Tibial artery (tissue), 4 donors: ENCODE measurements at regions not wholly inside any gene's neighbourhood (a gene's known extent, or its start where the extent isn't known, plus 50 kb on each side); places are given as distances from the start of the nearest gene placed in this dataset.

Source experiments
- DNase-seq, 2 donors: peaks; one replicate each; pipeline ENCODE4 v3.0.0-alpha.2; 2019
- H3K27ac ChIP-seq, 2 donors: fragments of 200-600 bp; sonication (generic) in 1 of 2; 1 replicate in 1 of 2; 2 replicates in 1 of 2; pipeline ENCODE4 v1.5.1; 2018 to 2019; ENCODE audit warnings: mild to moderate bottlenecking in 1 of 2
- H3K27me3 ChIP-seq, 2 donors: fragments of 200-600 bp; sonication (generic) in 1 of 2; one replicate each; pipeline versions ENCODE4 v1.5.1 to v1.6.0; 2016 to 2019
- H3K36me3 ChIP-seq, 3 donors: fragments of 200-600 bp; sonication (generic) in 2 of 3; one replicate each; pipeline ENCODE4 v1.5.1; 2016 to 2019; ENCODE audit warnings: mild to moderate bottlenecking in 2 of 3
- H3K4me1 ChIP-seq, 4 donors: fragments of 200-600 bp; sonication (generic) in 2 of 4; 1 replicate in 3 of 4; 2 replicates in 1 of 4; pipeline ENCODE4 v1.5.1; 2016 to 2019
- H3K4me3 ChIP-seq, 2 donors: fragments of 200-600 bp; sonication (generic) in 1 of 2; 1 replicate in 1 of 2; 2 replicates in 1 of 2; pipeline ENCODE4 v1.5.1; 2018 to 2019; ENCODE audit warnings: mild to moderate bottlenecking in 2 of 2
- H3K9me3 ChIP-seq, 3 donors: fragments of 200-600 bp; sonication (generic) in 1 of 3; one replicate each; pipeline ENCODE4 v1.5.1; 2016 to 2019
- intact Hi-C: fragments of 100-400 bp; cut with DNase I; formaldehyde crosslinking; loops from one replicate; pipeline ENCODE4 v1.15.0; 2023; ENCODE audit warnings: low total_unique reads
- TF ChIP-seq, protein P1 (sequence below), 2 experiments: fragments of 200-600 bp in 1 of 2; fragments of 450-650 bp in 1 of 2; IDR thresholded peaks; one replicate each; pipeline ENCODE4 v1.5.1; 2017 to 2019; ENCODE audit warnings: antibody characterized with exemption in 2 of 2, mild to moderate bottlenecking in 1 of 2, moderate library complexity in 1 of 2

DNA sequence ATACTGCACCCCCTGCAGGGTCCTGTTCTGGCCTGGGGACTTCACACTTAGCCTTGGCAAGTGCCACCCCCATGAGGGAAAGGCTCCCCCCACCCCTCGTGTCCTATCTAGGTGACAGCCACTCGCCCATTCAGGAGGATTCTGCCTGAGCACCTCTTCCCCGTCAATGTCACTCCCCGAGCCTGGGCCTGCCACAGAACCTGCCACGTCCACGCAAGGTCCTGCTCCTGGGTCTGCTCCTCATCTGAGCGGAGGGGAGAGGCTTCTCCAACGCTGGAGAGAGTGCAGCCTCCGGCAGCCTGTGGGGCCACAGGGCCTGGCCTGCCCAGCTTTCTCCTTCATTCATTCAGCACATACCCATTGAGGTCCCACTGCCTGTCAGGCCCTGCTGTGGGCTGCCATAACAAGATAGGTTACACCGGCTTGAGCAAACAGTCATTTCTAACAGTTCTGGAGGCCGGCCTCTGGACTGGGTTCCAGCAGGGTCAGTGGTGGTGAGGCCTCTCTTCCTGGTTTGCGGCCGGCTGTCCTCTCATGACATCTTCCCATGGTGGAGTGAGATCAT is 92.0 kb upstream of the RET start:
- H3K36me3 ChIP-seq = no peaks in the 10 kb centered on the region
- TF ChIP-seq, protein P1, sequence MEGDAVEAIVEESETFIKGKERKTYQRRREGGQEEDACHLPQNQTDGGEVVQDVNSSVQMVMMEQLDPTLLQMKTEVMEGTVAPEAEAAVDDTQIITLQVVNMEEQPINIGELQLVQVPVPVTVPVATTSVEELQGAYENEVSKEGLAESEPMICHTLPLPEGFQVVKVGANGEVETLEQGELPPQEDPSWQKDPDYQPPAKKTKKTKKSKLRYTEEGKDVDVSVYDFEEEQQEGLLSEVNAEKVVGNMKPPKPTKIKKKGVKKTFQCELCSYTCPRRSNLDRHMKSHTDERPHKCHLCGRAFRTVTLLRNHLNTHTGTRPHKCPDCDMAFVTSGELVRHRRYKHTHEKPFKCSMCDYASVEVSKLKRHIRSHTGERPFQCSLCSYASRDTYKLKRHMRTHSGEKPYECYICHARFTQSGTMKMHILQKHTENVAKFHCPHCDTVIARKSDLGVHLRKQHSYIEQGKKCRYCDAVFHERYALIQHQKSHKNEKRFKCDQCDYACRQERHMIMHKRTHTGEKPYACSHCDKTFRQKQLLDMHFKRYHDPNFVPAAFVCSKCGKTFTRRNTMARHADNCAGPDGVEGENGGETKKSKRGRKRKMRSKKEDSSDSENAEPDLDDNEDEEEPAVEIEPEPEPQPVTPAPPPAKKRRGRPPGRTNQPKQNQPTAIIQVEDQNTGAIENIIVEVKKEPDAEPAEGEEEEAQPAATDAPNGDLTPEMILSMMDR (IDR thresholded peaks at IDR 0.05) = no peak
- no peak overlapping the region for H3K27ac ChIP-seq
- intact Hi-C loops = no loop called here
- H3K4me3 ChIP-seq = no peak overlapping the region
- no peaks in the 10 kb centered on the region for H3K4me1 ChIP-seq
- DNase-seq = peak in 1 of 2 donors; percentile 51
- H3K9me3 ChIP-seq = no peaks in the 10 kb centered on the region
- peaks cover 0 to 4% of the 10 kb centered on the region in 2 donors for H3K27me3 ChIP-seq

DNA sequence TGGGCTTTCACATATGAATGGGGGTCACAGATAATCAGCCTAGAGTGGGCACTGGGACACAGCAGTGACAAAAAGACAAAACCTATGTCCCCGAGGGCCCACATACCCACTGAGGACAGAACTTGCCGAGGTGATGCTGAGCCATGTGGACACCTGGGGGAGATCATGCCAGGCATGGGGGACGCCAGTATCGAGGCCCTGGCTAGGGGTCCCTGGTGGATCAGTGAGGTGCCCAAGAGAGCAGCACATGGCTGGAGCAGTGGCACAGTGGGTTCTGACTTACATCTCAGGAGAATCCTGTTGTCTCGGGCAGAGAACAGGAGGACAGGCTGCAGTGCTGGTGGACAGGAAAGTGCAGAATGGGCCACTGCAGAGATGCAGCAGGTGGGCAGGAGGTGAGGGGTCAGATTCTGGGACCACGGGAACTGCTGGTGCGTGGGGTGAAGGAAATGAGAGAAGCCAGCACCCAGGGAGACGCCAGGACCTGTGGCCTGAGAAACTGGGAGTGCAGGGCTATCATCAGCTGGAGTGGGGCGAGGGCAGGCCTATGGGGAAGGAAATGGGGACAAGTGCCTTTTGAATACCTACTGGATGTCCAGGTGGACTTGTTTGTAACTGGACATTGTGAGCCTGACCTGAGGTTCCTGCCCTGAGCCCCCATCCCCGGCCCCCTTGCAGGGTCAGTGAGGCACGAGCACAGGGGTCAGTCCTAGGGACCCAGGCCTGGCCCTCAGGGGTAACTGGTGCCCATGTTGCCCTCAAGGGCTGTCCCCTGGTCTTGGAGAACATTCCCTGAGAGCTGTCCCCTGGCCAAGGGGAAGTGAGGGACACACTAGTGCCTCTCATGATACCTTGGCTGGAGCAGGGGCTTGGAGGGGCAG is 91.2 kb upstream of the RET start:
- H3K27me3 ChIP-seq = no peaks in the 10 kb centered on the region
- H3K4me3 ChIP-seq = no peak overlapping the region
- no peaks in the 10 kb centered on the region for H3K9me3 ChIP-seq
- H3K36me3 ChIP-seq = no peaks in the 10 kb centered on the region
- TF ChIP-seq, protein P1 (IDR thresholded peaks at IDR 0.05) = no peak
- H3K4me1 ChIP-seq = no peaks in the 10 kb centered on the region
- DNase-seq = peak in 1 of 2 donors; percentile 62
- no peak overlapping the region for H3K27ac ChIP-seq
- intact Hi-C loops = no loop called here

DNA sequence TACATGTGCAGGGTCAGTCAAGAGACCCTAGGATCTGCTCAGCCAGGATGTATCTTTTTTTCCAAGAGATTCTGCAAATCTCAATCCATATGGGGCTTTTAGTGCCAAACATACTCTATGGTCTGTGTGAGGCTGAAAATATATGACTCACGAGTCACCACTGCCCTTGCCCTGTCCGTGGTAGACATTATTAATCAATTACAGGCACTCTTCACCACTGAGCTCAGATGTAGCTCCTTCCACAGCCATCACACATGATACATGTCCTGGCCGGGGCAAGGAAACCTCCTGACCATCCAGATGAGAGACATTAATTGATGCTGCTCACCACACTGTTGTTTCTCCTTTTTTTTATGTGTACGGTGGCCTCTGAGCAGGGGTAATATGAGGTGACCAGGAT is 90.2 kb upstream of the RET start:
- TF ChIP-seq, protein P1 (IDR thresholded peaks at IDR 0.05) = no peak
- Histone ChIP-seq H3K4me3 (no peak overlapping the region), H3K9me3 (no peaks in the 10 kb centered on the region), H3K27ac (no peak overlapping the region), H3K36me3 (no peaks in the 10 kb centered on the region), H3K27me3 (peaks cover 0 to 9% of the 10 kb centered on the region in 2 donors), H3K4me1 (no peaks in the 10 kb centered on the region)
- DNase-seq = no peak
- intact Hi-C loops = no loop called here

DNA sequence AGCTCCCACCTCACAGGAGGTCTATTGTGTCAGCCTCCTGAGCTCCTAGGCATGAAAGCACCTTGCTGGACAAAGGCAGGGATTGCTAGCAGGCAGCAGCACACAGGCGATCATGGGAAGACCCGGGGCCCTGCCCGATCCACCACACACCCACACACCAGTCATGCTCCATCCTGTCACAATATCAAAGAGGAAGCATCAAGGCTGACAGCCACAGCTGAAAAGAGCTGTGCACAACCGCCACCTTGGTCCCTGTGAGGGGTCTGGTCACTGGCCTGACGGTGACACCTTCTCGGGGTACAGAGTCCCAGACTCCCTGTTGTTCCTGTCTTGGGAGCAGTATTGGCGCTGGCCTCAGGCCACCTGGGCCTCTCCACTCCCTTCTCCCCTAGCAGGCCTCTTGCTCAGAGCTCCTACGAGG is 89.7 kb upstream of the RET start:
- Histone ChIP-seq H3K27ac (no peak overlapping the region), H3K9me3 (no peaks in the 10 kb centered on the region), H3K27me3 (peaks cover 0 to 9% of the 10 kb centered on the region in 2 donors), H3K4me1 (no peaks in the 10 kb centered on the region), H3K36me3 (no peaks in the 10 kb centered on the region), H3K4me3 (no peak overlapping the region)
- intact Hi-C loops = no loop called here
- TF ChIP-seq, protein P1 (IDR thresholded peaks at IDR 0.05) = no peak
- DNase-seq = peak in 1 of 2 donors; percentile 51

DNA sequence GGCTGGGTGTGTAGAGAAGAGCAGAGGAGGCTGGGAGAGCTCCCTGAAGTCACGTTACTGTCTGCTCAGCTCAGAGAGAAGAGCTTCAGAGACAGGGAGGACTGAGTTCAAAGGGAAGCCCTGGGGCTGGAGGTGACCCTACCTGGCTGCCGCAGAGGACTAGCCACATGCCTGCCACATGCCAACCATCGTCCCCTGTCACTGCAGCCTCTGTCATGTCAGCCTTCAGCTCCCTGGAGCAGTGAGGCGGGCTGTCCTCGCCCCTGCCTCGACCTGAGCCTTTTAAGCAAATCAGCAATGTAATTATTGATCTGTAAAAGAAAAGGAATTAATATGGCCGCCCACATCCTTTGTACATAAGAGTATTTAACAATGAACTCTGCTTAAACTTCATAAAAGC is 89.3 kb upstream of the RET start:
- DNase-seq = no peak
- intact Hi-C loops = no loop called here
- no peak overlapping the region for H3K27ac ChIP-seq
- no peak overlapping the region for H3K4me3 ChIP-seq
- TF ChIP-seq, protein P1 (IDR thresholded peaks at IDR 0.05) = no peak
- no peaks in the 10 kb centered on the region for H3K36me3 ChIP-seq
- H3K9me3 ChIP-seq = no peaks in the 10 kb centered on the region
- H3K27me3 ChIP-seq = peaks cover 0 to 9% of the 10 kb centered on the region in 2 donors
- no peaks in the 10 kb centered on the region for H3K4me1 ChIP-seq
